GM12891 (cell line): ENCODE measurements at regions not wholly inside any gene's neighbourhood (a gene's known extent, or its start where the extent isn't known, plus 50 kb on each side); places are given as distances from the start of the nearest gene placed in this dataset.

ENCODE experiments used
- DNase-seq: peaks from one replicate; pipeline ENCODE4 v3.0.0; 2011; ENCODE audit warnings: low spot score; ENCODE audit not compliant: insufficient read length
- FAIRE-seq: peaks from 2 replicates; lab custom pipeline; 2011; peaks lifted over from hg19 to GRCh38; lab: Jason Lieb, UNC
- PAX5 ChIP-seq: IDR thresholded peaks from 2 replicates; pipeline ENCODE4 v1.6.1; 2011; ENCODE audit warnings: low read length, moderate library complexity, mild to moderate bottlenecking; ENCODE audit not compliant: insufficient read depth, severe bottlenecking
- POLR2A ChIP-seq: IDR thresholded peaks from 2 replicates; pipeline ENCODE4 v1.6.1; 2011; ENCODE audit warnings: low read depth, low read length, control low read depth
- POLR2AphosphoS5 ChIP-seq: IDR thresholded peaks from 2 replicates; pipeline ENCODE4 v1.6.1; 2011; ENCODE audit warnings: low read depth, low read length, control low read depth
- POU2F2 ChIP-seq: IDR thresholded peaks from 2 replicates; pipeline ENCODE4 v1.6.1; 2011; ENCODE audit warnings: low read depth, mild to moderate bottlenecking, control low read depth, low read length, moderate library complexity
- SPI1 ChIP-seq: IDR thresholded peaks from 2 replicates; pipeline ENCODE4 v1.6.1; 2011; ENCODE audit warnings: low read depth, low read length, control low read depth
- TAF1 ChIP-seq: IDR thresholded peaks from 2 replicates; pipeline ENCODE4 v1.6.1; 2011; ENCODE audit warnings: low read depth, low read length, control low read depth

DNA sequence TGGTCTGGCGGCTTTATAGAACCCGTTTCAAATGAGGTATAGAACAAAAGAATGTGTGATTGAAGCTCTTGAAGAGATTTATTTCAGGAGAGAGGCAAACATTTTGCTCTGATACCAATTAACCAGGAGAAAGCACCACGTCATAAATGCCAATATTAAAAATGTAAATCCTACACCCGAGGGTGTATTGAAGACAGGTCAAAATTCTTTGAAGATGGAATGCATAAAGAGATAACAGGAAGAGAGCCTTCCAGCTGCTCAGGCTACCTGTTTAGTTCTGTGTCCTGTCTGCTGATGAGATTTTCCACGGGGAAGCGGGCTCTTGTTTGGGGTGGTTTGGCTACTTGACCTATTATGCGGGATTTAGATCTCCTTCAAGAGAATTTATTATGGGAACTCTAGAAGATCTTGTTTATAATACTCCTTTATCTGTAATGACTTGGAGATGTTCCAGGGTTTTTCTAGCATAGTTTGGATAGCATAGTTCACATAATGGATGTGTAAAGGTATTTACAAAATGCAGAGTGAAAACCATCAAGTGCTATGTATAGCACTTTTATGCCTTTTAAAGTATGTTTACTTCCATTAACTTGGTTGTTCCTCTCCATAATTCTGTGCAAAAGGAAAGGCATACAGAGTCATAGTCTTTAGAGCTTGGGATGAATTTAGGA lies 204.5 kb upstream of the SPRED2 start:
- TF ChIP-seq POLR2AphosphoS5 (no peak), SPI1 (no peak), POLR2A (no peak), TAF1 (no peak)
- no peak for FAIRE-seq
- DNase-seq: no peak

DNA sequence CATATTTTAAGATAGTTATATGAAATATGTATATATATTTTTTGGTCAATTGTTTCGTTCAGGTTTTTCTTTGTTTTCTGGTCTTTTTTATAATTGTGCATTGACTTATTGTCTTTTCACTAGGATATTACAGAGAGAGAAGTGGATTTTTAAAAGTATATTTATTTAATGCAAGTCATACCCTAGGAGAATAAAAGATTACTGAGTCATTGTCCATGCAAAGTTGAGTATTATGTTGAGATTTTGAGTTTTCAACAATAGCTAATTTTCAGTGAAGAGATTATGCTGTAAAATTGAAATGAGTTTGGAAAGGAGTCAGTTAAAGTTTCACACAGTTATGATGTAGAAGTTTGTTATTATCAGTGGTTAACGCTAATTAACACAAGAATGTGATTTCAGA lies 203.6 kb upstream of the SPRED2 start:
- DNase-seq: no peak
- FAIRE-seq: no peak
- TF ChIP-seq PAX5 (no peak), TAF1 (no peak), SPI1 (no peak), POLR2AphosphoS5 (no peak), POLR2A (no peak), POU2F2 (no peak)

GRCh38 chr2:65634304-65634703 lies 201.9 kb upstream of the SPRED2 start:
- TF ChIP-seq POU2F2: no peak
- no peak for TF ChIP-seq PAX5
- TF ChIP-seq TAF1: no peak
- TF ChIP-seq POLR2AphosphoS5: no peak
- no peak for TF ChIP-seq POLR2A
- TF ChIP-seq SPI1: no peak
- FAIRE-seq (no peak), DNase-seq (no peak)

- TF ChIP-seq SPI1 (no peak), TAF1 (no peak), PAX5 (no peak), POU2F2 (no peak), POLR2AphosphoS5 (no peak), POLR2A (no peak)
- DNase-seq: no peak
- no peak for FAIRE-seq
These were observed 198.2 kb upstream of the SPRED2 start for GRCh38 chr2:65630643-65631042.

- no peak for FAIRE-seq
- no peak for DNase-seq
- TF ChIP-seq PAX5 (no peak), POU2F2 (no peak), TAF1 (no peak), POLR2AphosphoS5 (no peak), SPI1 (no peak)
These were observed 195.8 kb upstream of the SPRED2 start for GRCh38 chr2:65628156-65628555.

- no peak for FAIRE-seq
- DNase-seq: no peak
- no peak for TF ChIP-seq SPI1
- no peak for TF ChIP-seq PAX5
- no peak for TF ChIP-seq TAF1
- no peak for TF ChIP-seq POLR2A
- no peak for TF ChIP-seq POLR2AphosphoS5
- no peak for TF ChIP-seq POU2F2
These were observed 194.4 kb upstream of the SPRED2 start for GRCh38 chr2:65626831-65627230.

DNA sequence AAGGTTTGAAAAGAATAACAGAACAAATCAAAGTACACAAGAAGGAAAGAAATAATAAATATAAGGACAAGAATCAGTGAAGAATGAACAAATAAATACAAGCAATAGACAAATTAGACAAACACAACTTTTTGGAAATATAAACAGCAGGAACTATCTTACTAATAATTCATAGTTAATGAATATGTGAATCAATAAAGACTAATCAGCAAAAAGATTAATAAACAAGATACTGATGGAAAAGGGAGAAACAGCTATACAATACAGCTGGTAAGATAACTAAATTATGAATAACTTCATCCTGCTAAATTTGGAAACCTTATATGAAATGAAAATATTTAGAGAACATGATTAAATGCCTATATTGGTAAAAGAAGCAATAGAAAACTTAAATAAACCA lies 193.6 kb upstream of the SPRED2 start:
- FAIRE-seq (no peak), DNase-seq (no peak)
- no peak for TF ChIP-seq POU2F2
- TF ChIP-seq POLR2A: no peak
- TF ChIP-seq TAF1: no peak
- TF ChIP-seq POLR2AphosphoS5: no peak
- no peak for TF ChIP-seq SPI1
- TF ChIP-seq PAX5: no peak

DNA sequence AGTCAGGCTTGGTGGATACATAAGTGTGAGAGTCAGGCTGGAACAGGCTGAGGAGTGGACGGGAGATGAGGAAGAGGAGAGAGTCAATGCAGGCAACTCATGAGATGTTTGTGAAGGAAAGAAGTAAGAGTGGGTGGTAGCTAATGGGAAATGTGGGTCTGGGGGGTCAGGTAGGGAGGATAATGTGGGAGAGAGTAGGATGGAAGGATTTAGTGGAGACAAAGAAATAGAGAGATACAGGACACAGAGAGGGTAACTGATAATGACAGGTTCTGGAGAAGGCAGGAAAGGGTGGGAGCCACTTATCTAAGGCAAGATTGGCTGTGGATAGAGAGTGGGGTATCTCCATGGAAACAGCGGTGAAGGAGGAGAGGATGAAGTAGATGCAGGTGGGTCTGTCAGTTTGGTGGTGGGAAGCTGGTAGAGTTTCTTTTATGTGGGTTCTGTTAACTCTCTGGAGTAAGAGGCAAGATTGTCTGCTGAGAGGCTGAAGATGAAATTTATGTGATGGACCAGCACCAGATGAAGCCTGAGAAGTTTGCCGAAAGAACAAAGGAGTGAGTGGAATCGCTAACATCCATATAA lies 190.6 kb upstream of the SPRED2 start:
- no peak for DNase-seq
- TF ChIP-seq SPI1: no peak
- no peak for TF ChIP-seq TAF1
- no peak for TF ChIP-seq POLR2AphosphoS5
- TF ChIP-seq PAX5: no peak
- no peak for TF ChIP-seq POU2F2
- no peak for TF ChIP-seq POLR2A
- no peak for FAIRE-seq

- no peak for TF ChIP-seq TAF1
- no peak for TF ChIP-seq POLR2AphosphoS5
- TF ChIP-seq POU2F2: no peak
- TF ChIP-seq PAX5: no peak
- no peak for TF ChIP-seq POLR2A
- TF ChIP-seq SPI1: no peak
- FAIRE-seq: no peak
- no peak for DNase-seq
These were observed 190.1 kb upstream of the SPRED2 start for GRCh38 chr2:65622499-65622898.

DNA sequence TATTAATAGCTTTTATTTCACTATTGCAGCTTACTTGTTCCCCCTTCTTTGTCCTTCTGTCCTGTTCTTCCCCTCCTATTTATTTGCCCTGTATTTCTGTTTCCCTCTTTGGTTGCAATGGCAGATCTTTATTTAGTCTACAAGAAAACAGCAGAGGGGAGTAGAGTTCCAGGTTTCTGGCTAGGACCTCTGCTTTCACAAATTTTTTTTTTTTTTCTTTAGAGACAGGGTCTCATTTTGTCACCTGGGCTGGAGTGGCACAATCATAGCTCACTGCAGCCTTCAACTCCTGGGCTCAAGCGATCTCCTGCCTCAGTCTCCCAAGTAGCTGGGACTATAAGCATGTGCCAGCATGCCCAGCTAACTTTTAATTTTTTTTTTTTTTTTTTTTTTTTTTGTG lies 188.1 kb upstream of the SPRED2 start:
- TF ChIP-seq TAF1: no peak
- no peak for TF ChIP-seq PAX5
- TF ChIP-seq SPI1: no peak
- no peak for TF ChIP-seq POLR2A
- TF ChIP-seq POU2F2: no peak
- no peak for TF ChIP-seq POLR2AphosphoS5
- no peak for DNase-seq
- no peak for FAIRE-seq
